Osteocyte (in vitro differentiated cells): ENCODE measurements at regions not wholly inside any gene's neighbourhood (a gene's known extent, or its start where the extent isn't known, plus 50 kb on each side); places are given as distances from the start of the nearest gene placed in this dataset.

ENCODE experiments used
- DNase-seq: peaks from one replicate; pipeline ENCODE4 v3.0.0; 2021; ENCODE audit warnings: mixed read lengths; ENCODE audit not compliant: unreplicated experiment; ENCODE audit errors: extremely low spot score
- H3K27ac Mint-ChIP-seq: one replicate; pipeline ENCODE4 v1.8.0; 2021; ENCODE audit warnings: mild to moderate bottlenecking, mixed read lengths; ENCODE audit not compliant: unreplicated experiment
- H3K27me3 Mint-ChIP-seq: one replicate; pipeline ENCODE4 v1.8.0; 2021; ENCODE audit warnings: mixed read lengths; ENCODE audit not compliant: unreplicated experiment
- H3K36me3 Mint-ChIP-seq: one replicate; pipeline ENCODE4 v1.8.0; 2021; ENCODE audit warnings: mixed read lengths; ENCODE audit not compliant: unreplicated experiment
- H3K4me1 Mint-ChIP-seq: one replicate; pipeline ENCODE4 v1.8.0; 2021; ENCODE audit warnings: mixed read lengths; ENCODE audit not compliant: unreplicated experiment
- H3K4me3 Mint-ChIP-seq: one replicate; pipeline ENCODE4 v1.8.0; 2021; ENCODE audit warnings: mild to moderate bottlenecking, moderate library complexity, mixed read lengths; ENCODE audit not compliant: unreplicated experiment
- H3K9me3 Mint-ChIP-seq: one replicate; pipeline ENCODE4 v1.8.0; 2021; ENCODE audit warnings: mixed read lengths; ENCODE audit not compliant: unreplicated experiment
- CTCF ChIP-seq: fragments of 200-600 bp; sonication (generic); IDR thresholded peaks from 2 replicates; pipeline ENCODE4 v1.5.0; 2021; ENCODE audit warnings: antibody characterized with exemption, mild to moderate bottlenecking, moderate library complexity

- Mint-ChIP-seq H3K9me3 (no peaks in the 10 kb centered on the region), H3K27ac (no peak overlapping the region), H3K36me3 (no peaks in the 10 kb centered on the region), H3K4me1 (peaks cover 33% of the 10 kb centered on the region), H3K27me3 (peaks cover 5% of the 10 kb centered on the region), H3K4me3 (no peak overlapping the region)
- DNase-seq = no peak
- TF ChIP-seq CTCF = no peak
These were observed 65.6 kb upstream of the EPCAM start for GRCh38 chr2:47303341-47304148.

- Mint-ChIP-seq H3K9me3 (no peaks in the 10 kb centered on the region), H3K27ac (no peak overlapping the region), H3K27me3 (peaks cover 5% of the 10 kb centered on the region), H3K4me3 (no peak overlapping the region), H3K4me1 (peaks cover 32% of the 10 kb centered on the region), H3K36me3 (no peaks in the 10 kb centered on the region)
- TF ChIP-seq CTCF = no peak
- no peak for DNase-seq
These were observed 66.8 kb upstream of the EPCAM start for GRCh38 chr2:47302308-47302707.

GRCh38 chr2:47301731-47302130 lies 67.4 kb upstream of the EPCAM start:
- no peaks in the 10 kb centered on the region for H3K36me3 Mint-ChIP-seq
- H3K9me3 Mint-ChIP-seq = no peaks in the 10 kb centered on the region
- H3K27me3 Mint-ChIP-seq = peaks cover 5% of the 10 kb centered on the region
- no peak overlapping the region for H3K4me3 Mint-ChIP-seq
- no peak overlapping the region for H3K27ac Mint-ChIP-seq
- no peak for TF ChIP-seq CTCF
- DNase-seq = no peak
- H3K4me1 Mint-ChIP-seq = peaks cover 26% of the 10 kb centered on the region

- peaks cover 5% of the 10 kb centered on the region for H3K27me3 Mint-ChIP-seq
- H3K36me3 Mint-ChIP-seq = no peaks in the 10 kb centered on the region
- H3K27ac Mint-ChIP-seq = no peak overlapping the region
- H3K9me3 Mint-ChIP-seq = no peaks in the 10 kb centered on the region
- H3K4me1 Mint-ChIP-seq = peaks cover 21% of the 10 kb centered on the region
- no peak overlapping the region for H3K4me3 Mint-ChIP-seq
- no peak for TF ChIP-seq CTCF
- DNase-seq = no peak
These were observed 67.9 kb upstream of the EPCAM start for GRCh38 chr2:47301277-47301618.

- TF ChIP-seq CTCF = no peak
- H3K4me3 Mint-ChIP-seq = no peak overlapping the region
- peaks cover 5% of the 10 kb centered on the region for H3K27me3 Mint-ChIP-seq
These were observed 68.4 kb upstream of the EPCAM start for GRCh38 chr2:47300609-47301276.

More at GRCh38 chr2:47300609-47301276, 68.4 kb upstream of the EPCAM start:
- DNase-seq = no peak
- peaks cover 23% of the 10 kb centered on the region for H3K4me1 Mint-ChIP-seq
- H3K36me3 Mint-ChIP-seq = no peaks in the 10 kb centered on the region
- no peak overlapping the region for H3K27ac Mint-ChIP-seq
- no peaks in the 10 kb centered on the region for H3K9me3 Mint-ChIP-seq
